Colonic mucosa (tissue), 4 donors: ENCODE measurements at regions not wholly inside any gene's neighbourhood (a gene's known extent, or its start where the extent isn't known, plus 50 kb on each side); places are given as distances from the start of the nearest gene placed in this dataset.
"Not testable (repeated sequence)": the region's sequence is repeated elsewhere in the genome, so short reads cannot be mapped to it uniquely, and the experiment has no call there.

Experiments used
- DNase-seq: peaks from one replicate; pipeline ENCODE4 v3.0.0-alpha.2; 2020
- H3K27ac ChIP-seq: fragments of 200-600 bp; one replicate; pipeline ENCODE4 v1.8.0; 2021
- H3K27me3 ChIP-seq: fragments of 200-600 bp; one replicate; pipeline ENCODE4 v1.8.0; 2021
- H3K36me3 ChIP-seq: fragments of 200-600 bp; one replicate; pipeline ENCODE4 v1.8.0; 2021
- H3K4me1 ChIP-seq: fragments of 200-600 bp; one replicate; pipeline ENCODE4 v1.8.0; 2021; ENCODE audit warnings: mild to moderate bottlenecking
- H3K4me3 ChIP-seq: fragments of 200-600 bp; one replicate; pipeline ENCODE4 v1.8.0; 2021
- H3K9ac ChIP-seq, 2 donors: one replicate each; pipeline ENCODE4 v1.7.0; 2013; ENCODE audit warnings: control low read depth in 2 of 2, low read depth in 2 of 2, low read length in 2 of 2
- H3K9me3 ChIP-seq: fragments of 200-600 bp; one replicate; pipeline ENCODE4 v1.8.0; 2021
- CTCF ChIP-seq: fragments of 200-600 bp; IDR thresholded peaks from one replicate; pipeline ENCODE4 v1.8.0; 2022; ENCODE audit warnings: antibody characterized with exemption, mild to moderate bottlenecking
- intact Hi-C: fragments of 100-400 bp; cut with DNase I; formaldehyde crosslinking; loops from one replicate; pipeline ENCODE4 v1.14.1; 2022
- donor health status: healthy.
- donor health status: DM: no; HTN: no; CAD: no.
- donor health status: DM: no; HTN: no; CAD: no.

DNA sequence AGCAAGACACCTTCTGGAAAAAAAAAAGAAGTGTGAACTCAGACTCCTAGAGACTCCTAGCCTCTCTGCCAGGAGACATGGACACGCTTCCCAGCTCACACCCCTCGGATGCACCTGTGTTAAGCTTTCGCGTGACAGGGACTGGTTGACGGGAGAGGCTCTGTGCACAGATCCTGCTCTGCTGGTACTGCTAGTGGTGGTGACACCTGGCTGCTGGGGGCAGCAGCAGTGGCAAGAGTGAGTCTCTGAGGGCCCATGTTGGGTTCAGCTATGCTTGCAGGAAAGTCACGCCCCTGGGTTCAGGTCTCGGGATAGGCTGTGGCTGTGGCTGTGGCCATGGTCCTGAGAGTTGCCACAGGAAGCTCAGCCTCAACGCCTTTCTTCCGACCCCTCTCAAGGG lies 81.1 kb downstream of the XRCC2 start:
- no peak for TF ChIP-seq CTCF
- Histone ChIP-seq H3K4me1 (no peaks in the 10 kb centered on the region), H3K27ac (no peak overlapping the region), H3K9me3 (no peaks in the 10 kb centered on the region), H3K27me3 (no peaks in the 10 kb centered on the region), H3K9ac (no peak overlapping the region), H3K4me3 (no peak overlapping the region), H3K36me3 (no peaks in the 10 kb centered on the region)
- intact Hi-C loops: no loop called here
- DNase-seq: no peak

DNA sequence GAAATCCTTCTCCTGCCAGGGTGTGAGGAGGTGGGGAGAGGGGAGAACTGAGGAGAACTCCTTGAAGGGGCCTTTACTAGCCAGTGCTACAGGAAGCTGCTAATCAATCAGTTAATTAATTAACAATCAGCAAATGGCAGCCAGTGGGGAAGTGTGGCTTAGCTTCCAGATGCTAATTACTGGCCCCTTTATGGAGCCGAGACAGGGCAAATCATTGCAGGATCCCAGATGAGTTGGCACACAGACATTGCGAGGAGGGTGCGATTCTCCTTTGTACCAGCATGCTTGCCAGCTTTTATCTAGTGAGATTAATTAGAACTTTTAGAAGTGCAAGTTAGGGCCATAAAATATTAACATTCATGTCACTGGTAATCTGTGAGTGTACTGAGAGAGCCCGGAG lies 84.0 kb downstream of the XRCC2 start:
- H3K36me3 ChIP-seq: no peaks in the 10 kb centered on the region
- intact Hi-C loops: no loop called here

DNA sequence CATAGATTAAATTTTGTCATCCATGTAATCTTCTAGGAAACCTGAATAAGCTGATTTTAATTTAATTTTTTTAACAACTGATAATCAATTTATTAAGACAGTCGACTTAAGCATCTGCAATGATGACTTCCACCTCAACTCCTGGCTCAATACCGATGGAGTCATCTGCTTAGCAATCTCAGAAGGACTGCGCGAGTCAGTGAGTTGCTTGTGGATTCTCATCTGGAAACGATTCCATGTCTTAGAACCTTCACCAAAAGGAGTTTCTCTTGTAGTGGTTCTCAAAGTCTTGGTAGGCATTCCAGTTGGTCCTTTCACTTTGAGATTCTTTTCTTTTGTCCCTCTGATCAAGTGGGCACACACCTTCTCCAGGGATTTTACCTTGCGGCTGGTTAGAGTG lies 85.5 kb downstream of the XRCC2 start:
- no peaks in the 10 kb centered on the region for H3K36me3 ChIP-seq

More for the DNA sequence above, 84.0 kb downstream of the XRCC2 start:
- Histone ChIP-seq H3K27ac (no peak overlapping the region), H3K27me3 (no peaks in the 10 kb centered on the region), H3K9me3 (no peaks in the 10 kb centered on the region), H3K4me1 (no peaks in the 10 kb centered on the region), H3K4me3 (no peak overlapping the region), H3K9ac (no peak overlapping the region)
- TF ChIP-seq CTCF: no peak
- DNase-seq: no peak

GRCh38 chr7:152589821-152590220 lies 86.1 kb downstream of the XRCC2 start:
- DNase-seq, H3K27ac ChIP-seq, H3K4me1 ChIP-seq, H3K9me3 ChIP-seq, H3K4me3 ChIP-seq, H3K9ac ChIP-seq, intact Hi-C loops, H3K36me3 ChIP-seq, H3K27me3 ChIP-seq: not testable (repeated sequence)

More for the DNA sequence above, 85.5 kb downstream of the XRCC2 start:
- no peak overlapping the region for H3K9ac ChIP-seq
- H3K4me3 ChIP-seq: no peak overlapping the region
- H3K4me1 ChIP-seq: no peaks in the 10 kb centered on the region
- no peak overlapping the region for H3K27ac ChIP-seq
- DNase-seq: no peak
- no peaks in the 10 kb centered on the region for H3K9me3 ChIP-seq
- intact Hi-C loops: no loop called here
- TF ChIP-seq CTCF: no peak
- no peaks in the 10 kb centered on the region for H3K27me3 ChIP-seq

- Histone ChIP-seq H3K9me3 (no peaks in the 10 kb centered on the region), H3K27ac (no peak overlapping the region), H3K9ac (no peak overlapping the region), H3K36me3 (no peaks in the 10 kb centered on the region), H3K4me3 (no peak overlapping the region), H3K27me3 (no peaks in the 10 kb centered on the region), H3K4me1 (no peaks in the 10 kb centered on the region)
- no peak for DNase-seq
- intact Hi-C loops: no loop called here
- TF ChIP-seq CTCF: no peak
Observed at GRCh38 chr7:152588350-152588749, 87.6 kb downstream of the XRCC2 start.

- Histone ChIP-seq H3K9me3 (no peaks in the 10 kb centered on the region), H3K4me1 (no peaks in the 10 kb centered on the region), H3K36me3 (no peaks in the 10 kb centered on the region), H3K4me3 (no peak overlapping the region), H3K27ac (no peak overlapping the region), H3K9ac (no peak overlapping the region), H3K27me3 (no peaks in the 10 kb centered on the region)
- intact Hi-C loops: no loop called here
- no peak for TF ChIP-seq CTCF
- DNase-seq: no peak
Observed at GRCh38 chr7:152587366-152587765, 88.6 kb downstream of the XRCC2 start.
